IMR-90 (cell line): ENCODE measurements at regions not wholly inside any gene's neighbourhood (a gene's known extent, or its start where the extent isn't known, plus 50 kb on each side); places are given as distances from the start of the nearest gene placed in this dataset.

Experiments used
- CEBPB ChIP-seq: IDR thresholded peaks from 2 replicates; pipeline ENCODE4 v1.6.1; 2012; ENCODE audit warnings: low read depth, low read length, improper control_type of control experiment
- CTCF ChIP-seq: conservative IDR thresholded peaks from 2 replicates; pipeline ENCODE4 v1.5.1; 2012; ENCODE audit warnings: mild to moderate bottlenecking, low read depth, low read length, improper control_type of control experiment
- MAFK ChIP-seq: IDR thresholded peaks from 2 replicates; pipeline ENCODE4 v1.6.1; 2012; ENCODE audit warnings: low read depth, low read length, improper control_type of control experiment
- MAZ ChIP-seq: IDR thresholded peaks from 2 replicates; pipeline ENCODE4 v1.6.1; 2012; ENCODE audit warnings: low read depth, mild to moderate bottlenecking, low read length, improper control_type of control experiment, moderate library complexity, borderline replicate concordance
- MXI1 ChIP-seq: IDR thresholded peaks from 2 replicates; pipeline ENCODE4 v1.6.1; 2012; ENCODE audit warnings: low read depth, mild to moderate bottlenecking, low read length, moderate library complexity, borderline replicate concordance
- POLR2A ChIP-seq: IDR thresholded peaks from 2 replicates; pipeline ENCODE4 v1.6.1; 2012; ENCODE audit warnings: mild to moderate bottlenecking, low read depth, low read length
- RFX5 ChIP-seq: IDR thresholded peaks from 2 replicates; pipeline ENCODE4 v1.8.0; 2012; ENCODE audit warnings: low read depth, mild to moderate bottlenecking, low read length, moderate library complexity
- USF2 ChIP-seq: fragments of 150-350 bp; IDR thresholded peaks from 2 replicates; pipeline ENCODE4 v1.6.1; 2017; ENCODE audit warnings: mild to moderate bottlenecking, antibody characterized with exemption, low read length, low read depth

GRCh38 chr12:114160445-114160844 is 194.3 kb upstream of the RBM19 start:
- TF ChIP-seq POLR2A (no peak), CTCF (no peak), CEBPB (no peak), MAZ (no peak), MAFK (no peak), RFX5 (no peak), MXI1 (no peak), USF2 (no peak)
